ENCODE measurements at regions not wholly inside any gene's neighbourhood (a gene's known extent, or its start where the extent isn't known, plus 50 kb on each side); places are given as distances from the start of the nearest gene placed in this dataset.
"Not testable (repeated sequence)": the region's sequence is repeated elsewhere in the genome, so short reads cannot be mapped to it uniquely, and the experiment has no call there.

GRCh38 chr2:4219101-4219500 lies 515.7 kb downstream of the DCDC2C start:
- H3K36me3 Mint-ChIP-seq (ENCODE audit: insufficient read depth, unreplicated experiment) = no peaks in the 10 kb centered on the region
- ChIA-PET CTCF (no interaction called here), POLR2A (interaction anchor here (0.7 kb wide), 1 partner anchor 36 kb away, joined by 3 read pairs; no protein-coding TSS in a partner anchor)
- no peak overlapping the region for H3K4me3 Mint-ChIP-seq (ENCODE audit: unreplicated experiment)
- H3K27me3 Mint-ChIP-seq (ENCODE audit: insufficient read depth, unreplicated experiment) = no peaks in the 10 kb centered on the region
- no peak for TF ChIP-seq CTCF (IDR thresholded peaks at IDR 0.05; ENCODE audit: unreplicated experiment)
- DNase-seq (ENCODE audit: unreplicated experiment) = no peak
- H3K27ac Mint-ChIP-seq (ENCODE audit: low read depth, unreplicated experiment) = no peak overlapping the region
- intact Hi-C loops (cut with micrococcal nuclease) = no loop called here
- no TSS peak for BruUV-seq (replicated peaks)
- peaks cover 24% of the 10 kb centered on the region for H3K4me1 Mint-ChIP-seq (ENCODE audit: insufficient read depth, unreplicated experiment)
- peaks cover 8% of the 10 kb centered on the region for H3K9me3 Mint-ChIP-seq (ENCODE audit: unreplicated experiment)

GRCh38 chr2:4219571-4219970 lies 516.2 kb downstream of the DCDC2C start:
- POLR2A ChIA-PET = no interaction called here

GRCh38 chr2:4221434-4221833 lies 518.1 kb downstream of the DCDC2C start:
- no peak for TF ChIP-seq CTCF (IDR thresholded peaks at IDR 0.05; ENCODE audit: unreplicated experiment)
- H3K4me1 Mint-ChIP-seq (ENCODE audit: insufficient read depth, unreplicated experiment) = peaks cover 16% of the 10 kb centered on the region
- H3K4me3 Mint-ChIP-seq (ENCODE audit: unreplicated experiment) = no peak overlapping the region
- ChIA-PET CTCF (no interaction called here), POLR2A (no interaction called here)
- H3K27me3 Mint-ChIP-seq (ENCODE audit: insufficient read depth, unreplicated experiment) = no peaks in the 10 kb centered on the region
- intact Hi-C loops (cut with micrococcal nuclease) = no loop called here
- no TSS peak for BruUV-seq (replicated peaks)
- peaks cover 8% of the 10 kb centered on the region for H3K9me3 Mint-ChIP-seq (ENCODE audit: unreplicated experiment)
- DNase-seq (ENCODE audit: unreplicated experiment) = no peak
- H3K27ac Mint-ChIP-seq (ENCODE audit: low read depth, unreplicated experiment) = no peak overlapping the region
- H3K36me3 Mint-ChIP-seq (ENCODE audit: insufficient read depth, unreplicated experiment) = no peaks in the 10 kb centered on the region

More at GRCh38 chr2:4219571-4219970, 516.2 kb downstream of the DCDC2C start:
- Mint-ChIP-seq H3K4me3 (ENCODE audit: unreplicated experiment) (no peak overlapping the region), H3K4me1 (ENCODE audit: insufficient read depth, unreplicated experiment) (peaks cover 23% of the 10 kb centered on the region), H3K27me3 (ENCODE audit: insufficient read depth, unreplicated experiment) (no peaks in the 10 kb centered on the region), H3K36me3 (ENCODE audit: insufficient read depth, unreplicated experiment) (no peaks in the 10 kb centered on the region), H3K27ac (ENCODE audit: low read depth, unreplicated experiment) (no peak overlapping the region), H3K9me3 (ENCODE audit: unreplicated experiment) (peaks cover 8% of the 10 kb centered on the region)
- intact Hi-C loops (cut with micrococcal nuclease) = no loop called here
- DNase-seq (ENCODE audit: unreplicated experiment) = no peak
- no peak for TF ChIP-seq CTCF (IDR thresholded peaks at IDR 0.05; ENCODE audit: unreplicated experiment)
- no TSS peak for BruUV-seq (replicated peaks)
- CTCF ChIA-PET = no interaction called here

- ChIA-PET CTCF (no interaction called here), POLR2A (interaction anchor here (0.6 kb wide), 1 partner anchor 185 kb away, joined by 3 read pairs; no protein-coding TSS in a partner anchor)
- Mint-ChIP-seq H3K36me3 (ENCODE audit: insufficient read depth, unreplicated experiment) (no peaks in the 10 kb centered on the region), H3K27me3 (ENCODE audit: insufficient read depth, unreplicated experiment) (no peaks in the 10 kb centered on the region), H3K9me3 (ENCODE audit: unreplicated experiment) (peaks cover 8% of the 10 kb centered on the region), H3K4me1 (ENCODE audit: insufficient read depth, unreplicated experiment) (peaks cover 16% of the 10 kb centered on the region), H3K27ac (ENCODE audit: low read depth, unreplicated experiment) (no peak overlapping the region), H3K4me3 (ENCODE audit: unreplicated experiment) (no peak overlapping the region)
- BruUV-seq (replicated peaks) = no TSS peak
- DNase-seq (ENCODE audit: unreplicated experiment) = no peak
- no peak for TF ChIP-seq CTCF (IDR thresholded peaks at IDR 0.05; ENCODE audit: unreplicated experiment)
- intact Hi-C loops (cut with micrococcal nuclease) = no loop called here
Observed at GRCh38 chr2:4221845-4222244, 518.5 kb downstream of the DCDC2C start.

- CTCF ChIA-PET; H3K4me3 Mint-ChIP-seq (ENCODE audit: unreplicated experiment); H3K4me1 Mint-ChIP-seq (ENCODE audit: insufficient read depth, unreplicated experiment); H3K27ac Mint-ChIP-seq (ENCODE audit: low read depth, unreplicated experiment); intact Hi-C loops (cut with micrococcal nuclease); DNase-seq (ENCODE audit: unreplicated experiment); H3K9me3 Mint-ChIP-seq (ENCODE audit: unreplicated experiment); POLR2A ChIA-PET; H3K27me3 Mint-ChIP-seq (ENCODE audit: insufficient read depth, unreplicated experiment); BruUV-seq (replicated peaks); H3K36me3 Mint-ChIP-seq (ENCODE audit: insufficient read depth, unreplicated experiment): not testable (repeated sequence)
Observed at GRCh38 chr2:4244422-4244821, 541.0 kb downstream of the DCDC2C start.
